Lung (tissue), 11 donors: ENCODE measurements at regions not wholly inside any gene's neighbourhood (a gene's known extent, or its start where the extent isn't known, plus 50 kb on each side); places are given as distances from the start of the nearest gene placed in this dataset.

Experiments
- ATAC-seq: fragments of 200-7000 bp; cut with Tn5 transposase; one replicate; pipeline ENCODE4 v1.9.1; 2020; ENCODE audit warnings: moderate number of reproducible peaks; ENCODE audit not compliant: insufficient read depth, low FRiP score
- DNase-seq, 3 donors: peaks; one replicate each; pipeline ENCODE4 v3.0.0-alpha.2; 2013 to 2017
- H3K27ac ChIP-seq, 2 donors: one replicate each; pipeline ENCODE4 v1.5.1; 2013; ENCODE audit warnings: mild to moderate bottlenecking in 2 of 2, moderate library complexity in 2 of 2, control low read depth in 1 of 2, inconsistent platforms in 1 of 2, low read depth in 1 of 2, low read length in 1 of 2
- H3K27me3 ChIP-seq, 3 donors: one replicate each; pipeline ENCODE4 v1.5.1; 2013; ENCODE audit warnings: low read length in 2 of 3; ENCODE audit not compliant: control insufficient read depth in 3 of 3, insufficient read depth in 3 of 3
- H3K36me3 ChIP-seq, 4 donors: one replicate each; pipeline ENCODE4 v1.5.1; 2013; ENCODE audit warnings: low read length in 4 of 4, mild to moderate bottlenecking in 1 of 4, moderate library complexity in 1 of 4; ENCODE audit not compliant: control insufficient read depth in 4 of 4, insufficient read depth in 4 of 4
- H3K4me1 ChIP-seq, 5 donors: one replicate each; pipeline ENCODE4 v1.5.1; 2013; ENCODE audit warnings: low read length in 5 of 5, mild to moderate bottlenecking in 2 of 5, moderate library complexity in 1 of 5; ENCODE audit not compliant: control insufficient read depth in 5 of 5, insufficient read depth in 5 of 5
- H3K4me3 ChIP-seq: one replicate; pipeline ENCODE4 v1.5.1; 2013; ENCODE audit warnings: mild to moderate bottlenecking, control low read depth, moderate library complexity
- H3K9ac ChIP-seq, 2 donors: one replicate each; pipeline ENCODE4 v1.5.1; 2013; ENCODE audit warnings: low read length in 2 of 2, control low read depth in 1 of 2; ENCODE audit not compliant: insufficient read depth in 1 of 2
- H3K9me3 ChIP-seq, 4 donors: one replicate each; pipeline ENCODE4 v1.5.1; 2013; ENCODE audit warnings: low read length in 3 of 4, mild to moderate bottlenecking in 1 of 4, moderate library complexity in 1 of 4; ENCODE audit not compliant: control insufficient read depth in 4 of 4, insufficient read depth in 3 of 4
- WGBS, 2 donors: extraction: QIAGEN DNeasy Blood & Tissue Kit; methylation state at CpG; one replicate each; pipeline ENCODE4 v1.1.7; 2013; 5-methylcytosine and 5-hydroxymethylcytosine counted together
- TF ChIP-seq, protein P1 (sequence below): IDR thresholded peaks from 2 replicates; pipeline ENCODE4 v1.5.1; 2012; ENCODE audit warnings: mild to moderate bottlenecking; ENCODE audit errors: control extremely low read depth, extremely low read depth
- donor health status: control.
- donor health status: control.
- donor health status: Bipolar disorder and iron deficiency.
- donor health status: healthy.
- donor health status: DM: yes; HTN: yes; CAD: no.

- no peaks in the 10 kb centered on the region for H3K36me3 ChIP-seq
- no peaks in the 10 kb centered on the region for H3K9me3 ChIP-seq
- no peaks in the 10 kb centered on the region for H3K27me3 ChIP-seq
- H3K9ac ChIP-seq = no peak overlapping the region
- H3K4me1 ChIP-seq = peaks cover 0 to 9% (median 0%) of the 10 kb centered on the region in 5 donors
- ATAC-seq = no peak
- no peak overlapping the region for H3K27ac ChIP-seq
- WGBS, 2 donors = 76 to 84% methylated on average over 6 of the region's 6 CpGs
- no peak for DNase-seq
- TF ChIP-seq, protein P1, sequence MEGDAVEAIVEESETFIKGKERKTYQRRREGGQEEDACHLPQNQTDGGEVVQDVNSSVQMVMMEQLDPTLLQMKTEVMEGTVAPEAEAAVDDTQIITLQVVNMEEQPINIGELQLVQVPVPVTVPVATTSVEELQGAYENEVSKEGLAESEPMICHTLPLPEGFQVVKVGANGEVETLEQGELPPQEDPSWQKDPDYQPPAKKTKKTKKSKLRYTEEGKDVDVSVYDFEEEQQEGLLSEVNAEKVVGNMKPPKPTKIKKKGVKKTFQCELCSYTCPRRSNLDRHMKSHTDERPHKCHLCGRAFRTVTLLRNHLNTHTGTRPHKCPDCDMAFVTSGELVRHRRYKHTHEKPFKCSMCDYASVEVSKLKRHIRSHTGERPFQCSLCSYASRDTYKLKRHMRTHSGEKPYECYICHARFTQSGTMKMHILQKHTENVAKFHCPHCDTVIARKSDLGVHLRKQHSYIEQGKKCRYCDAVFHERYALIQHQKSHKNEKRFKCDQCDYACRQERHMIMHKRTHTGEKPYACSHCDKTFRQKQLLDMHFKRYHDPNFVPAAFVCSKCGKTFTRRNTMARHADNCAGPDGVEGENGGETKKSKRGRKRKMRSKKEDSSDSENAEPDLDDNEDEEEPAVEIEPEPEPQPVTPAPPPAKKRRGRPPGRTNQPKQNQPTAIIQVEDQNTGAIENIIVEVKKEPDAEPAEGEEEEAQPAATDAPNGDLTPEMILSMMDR = no peak
- no peak overlapping the region for H3K4me3 ChIP-seq
Observed at GRCh38 chr2:228273159-228273558, 91.7 kb upstream of the SPHKAP start.

DNA sequence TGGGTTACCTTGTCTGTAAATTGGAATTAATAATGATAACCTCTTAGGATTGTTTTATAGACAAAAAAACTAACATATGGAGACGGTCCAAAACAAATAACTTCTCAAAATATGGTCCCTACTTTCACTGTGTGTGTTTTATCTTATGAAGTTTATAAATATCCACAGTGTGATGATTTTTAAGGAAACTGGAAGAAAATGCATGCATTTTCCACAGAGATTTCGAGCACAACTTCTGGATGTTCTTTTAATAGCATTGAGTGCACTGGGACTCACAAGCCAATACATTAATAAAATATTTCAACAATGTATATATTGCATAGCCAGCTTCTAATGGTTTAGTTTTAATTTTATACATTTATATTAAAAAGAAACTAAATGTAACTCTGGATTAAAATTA is 87.9 kb upstream of the SPHKAP start:
- ATAC-seq = no peak
- peak in 2 of 3 donors; percentile 47 to 56 for DNase-seq
- WGBS, 2 donors = 43 to 60% methylated on average over 2 of the region's 2 CpGs
- H3K27me3 ChIP-seq = no peaks in the 10 kb centered on the region
- H3K36me3 ChIP-seq = no peaks in the 10 kb centered on the region
- no peak overlapping the region for H3K27ac ChIP-seq
- no peaks in the 10 kb centered on the region for H3K9me3 ChIP-seq
- H3K4me3 ChIP-seq = no peak overlapping the region
- peaks cover 0 to 14% (median 0%) of the 10 kb centered on the region in 5 donors for H3K4me1 ChIP-seq
- TF ChIP-seq, protein P1 = no peak
- H3K9ac ChIP-seq = no peak overlapping the region

DNA sequence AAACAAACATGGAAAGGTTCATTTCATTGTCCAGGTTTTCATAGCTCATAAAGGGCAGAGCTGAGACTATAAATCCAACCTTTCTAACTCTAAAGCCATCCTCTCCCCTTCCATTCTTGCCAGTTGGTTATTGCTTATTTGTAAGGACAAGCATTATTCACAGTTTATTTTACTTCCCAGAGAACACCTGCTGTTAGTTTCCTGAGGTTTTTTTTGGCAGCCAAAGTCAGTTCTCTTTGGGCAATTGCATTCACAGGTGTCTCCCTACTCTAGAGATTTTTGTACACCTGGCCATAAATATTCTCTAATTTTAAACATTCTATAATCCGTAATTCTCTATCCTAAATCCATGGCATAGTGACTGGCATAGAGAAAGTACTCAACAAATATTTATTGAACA is 87.3 kb upstream of the SPHKAP start:
- ATAC-seq (no peak), DNase-seq (no peak)
- H3K9ac ChIP-seq = no peak overlapping the region
- H3K27me3 ChIP-seq = no peaks in the 10 kb centered on the region
- peaks cover 0 to 14% (median 0%) of the 10 kb centered on the region in 5 donors for H3K4me1 ChIP-seq
- no peaks in the 10 kb centered on the region for H3K9me3 ChIP-seq
- TF ChIP-seq, protein P1 = no peak
- H3K36me3 ChIP-seq = no peaks in the 10 kb centered on the region
- no peak overlapping the region for H3K27ac ChIP-seq
- WGBS, 2 donors = 83 to 86% methylated on average over 1 of the region's 1 CpG
- no peak overlapping the region for H3K4me3 ChIP-seq

GRCh38 chr2:228268301-228268700 is 86.8 kb upstream of the SPHKAP start:
- ATAC-seq (no peak), DNase-seq (peak; percentile 45 to 88 (median 84))
- WGBS, 2 donors = 80 to 81% methylated on average over 2 of the region's 2 CpGs
- Histone ChIP-seq H3K27me3 (no peaks in the 10 kb centered on the region), H3K9me3 (no peaks in the 10 kb centered on the region), H3K27ac (no peak overlapping the region), H3K4me3 (no peak overlapping the region), H3K36me3 (no peaks in the 10 kb centered on the region), H3K9ac (no peak overlapping the region), H3K4me1 (peaks cover 0 to 14% (median 0%) of the 10 kb centered on the region in 5 donors)
- TF ChIP-seq, protein P1 = no peak
